ENCODE measurements at regions not wholly inside any gene's neighbourhood (a gene's known extent, or its start where the extent isn't known, plus 50 kb on each side); places are given as distances from the start of the nearest gene placed in this dataset.
"Not testable (repeated sequence)": the region's sequence is repeated elsewhere in the genome, so short reads cannot be mapped to it uniquely, and the experiment has no call there.

DNA sequence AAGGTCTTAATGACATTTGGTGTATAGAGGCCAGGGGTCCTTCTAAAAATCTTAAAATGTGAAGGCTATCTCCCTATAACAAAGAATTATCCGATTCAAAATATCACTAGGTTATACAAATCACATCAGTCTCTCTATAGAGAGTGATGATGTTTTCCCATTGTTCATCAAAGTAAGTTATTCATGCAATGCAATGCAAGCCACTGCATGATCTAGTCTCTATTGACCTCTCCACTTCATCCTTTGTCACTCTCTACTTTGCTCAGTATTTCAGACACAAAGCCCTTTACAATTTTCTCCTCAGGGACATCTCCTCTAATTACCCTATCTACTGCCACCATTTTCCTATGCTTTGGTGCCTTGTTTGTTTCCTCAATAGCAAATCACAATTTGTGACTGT lies 628.0 kb downstream of the HTR1B start:
- TF ChIP-seq, protein P1, sequence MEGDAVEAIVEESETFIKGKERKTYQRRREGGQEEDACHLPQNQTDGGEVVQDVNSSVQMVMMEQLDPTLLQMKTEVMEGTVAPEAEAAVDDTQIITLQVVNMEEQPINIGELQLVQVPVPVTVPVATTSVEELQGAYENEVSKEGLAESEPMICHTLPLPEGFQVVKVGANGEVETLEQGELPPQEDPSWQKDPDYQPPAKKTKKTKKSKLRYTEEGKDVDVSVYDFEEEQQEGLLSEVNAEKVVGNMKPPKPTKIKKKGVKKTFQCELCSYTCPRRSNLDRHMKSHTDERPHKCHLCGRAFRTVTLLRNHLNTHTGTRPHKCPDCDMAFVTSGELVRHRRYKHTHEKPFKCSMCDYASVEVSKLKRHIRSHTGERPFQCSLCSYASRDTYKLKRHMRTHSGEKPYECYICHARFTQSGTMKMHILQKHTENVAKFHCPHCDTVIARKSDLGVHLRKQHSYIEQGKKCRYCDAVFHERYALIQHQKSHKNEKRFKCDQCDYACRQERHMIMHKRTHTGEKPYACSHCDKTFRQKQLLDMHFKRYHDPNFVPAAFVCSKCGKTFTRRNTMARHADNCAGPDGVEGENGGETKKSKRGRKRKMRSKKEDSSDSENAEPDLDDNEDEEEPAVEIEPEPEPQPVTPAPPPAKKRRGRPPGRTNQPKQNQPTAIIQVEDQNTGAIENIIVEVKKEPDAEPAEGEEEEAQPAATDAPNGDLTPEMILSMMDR (IDR thresholded peaks at IDR 0.05; ENCODE audit: control extremely low read depth, extremely low read depth, low read depth, missing control alignments) = no peak
- CTCF ChIA-PET = no interaction called here
- POLR2A ChIA-PET = no interaction called here
- no peak for DNase-seq (ENCODE audit: extremely low spot score)

DNA sequence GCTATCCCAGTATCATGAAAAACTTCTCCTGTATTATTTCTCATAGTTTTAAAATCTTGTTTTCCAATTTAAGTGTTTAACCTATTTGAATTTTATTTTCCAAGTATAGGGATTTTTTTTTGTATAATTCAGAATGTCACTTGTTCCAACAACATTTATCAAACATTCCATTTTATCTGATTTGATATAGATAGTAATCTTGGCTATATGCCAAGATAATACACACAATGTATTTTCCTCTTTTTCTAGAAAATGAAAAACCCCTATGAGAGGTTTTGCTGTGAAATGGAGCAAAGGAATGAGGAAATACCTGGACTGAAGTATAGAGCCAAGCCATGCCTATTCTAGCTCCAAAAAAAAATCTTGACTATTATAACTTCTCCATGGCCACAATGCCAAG lies 628.9 kb downstream of the HTR1B start:
- TF ChIP-seq, protein P1 (IDR thresholded peaks at IDR 0.05; ENCODE audit: control extremely low read depth, extremely low read depth, low read depth, missing control alignments) = no peak
- ChIA-PET CTCF (no interaction called here), POLR2A (no interaction called here)
- no peak for DNase-seq (ENCODE audit: extremely low spot score)

DNA sequence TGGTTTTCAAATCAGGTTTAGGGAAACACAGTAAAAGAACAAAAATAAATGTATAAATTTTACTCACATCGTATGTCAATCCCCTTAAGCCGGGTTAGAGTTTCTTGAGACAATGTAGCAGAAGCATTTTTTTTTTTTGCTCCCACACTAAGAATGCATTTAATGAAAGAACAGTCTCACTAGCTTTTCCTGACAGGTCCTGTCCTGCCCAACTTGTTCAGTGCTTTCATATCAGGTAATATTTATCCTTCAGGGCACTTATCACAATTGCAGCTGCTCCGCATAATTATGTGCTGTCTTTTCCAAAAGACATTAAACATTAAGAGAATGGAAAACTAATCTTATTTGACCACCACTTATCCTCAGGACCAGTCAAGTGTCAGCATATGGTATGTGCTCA lies 632.0 kb downstream of the HTR1B start:
- TF ChIP-seq, protein P1 (IDR thresholded peaks at IDR 0.05; ENCODE audit: control extremely low read depth, extremely low read depth, low read depth, missing control alignments) = no peak
- DNase-seq (ENCODE audit: extremely low spot score) = no peak
- CTCF ChIA-PET = interaction anchor here (1.2 to 1.5 kb wide), 2 partner anchors 12 to 30 kb away, joined by 5 read pairs; no protein-coding TSS in a partner anchor
- POLR2A ChIA-PET = no interaction called here

DNA sequence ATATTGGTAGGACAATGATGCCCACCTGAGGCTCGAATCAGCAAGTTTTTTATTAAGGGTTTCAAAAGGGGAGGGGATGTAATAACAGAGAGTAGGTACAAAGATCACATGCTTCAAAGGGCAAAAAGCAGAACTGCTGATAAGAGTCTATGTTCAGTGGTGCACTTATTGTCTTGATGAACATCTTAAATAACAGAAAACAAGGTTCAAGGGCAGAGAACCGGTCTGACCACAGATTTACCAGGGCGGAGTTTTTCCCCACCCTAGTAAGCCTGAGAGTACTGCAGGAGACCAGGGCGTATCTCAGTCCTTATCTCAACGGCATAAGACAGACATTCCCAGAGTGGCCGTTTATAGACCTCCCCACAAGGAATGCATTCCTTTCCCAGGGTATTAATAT lies 639.7 kb downstream of the HTR1B start:
- CTCF ChIA-PET; DNase-seq (ENCODE audit: extremely low spot score); POLR2A ChIA-PET: not testable (repeated sequence)

DNA sequence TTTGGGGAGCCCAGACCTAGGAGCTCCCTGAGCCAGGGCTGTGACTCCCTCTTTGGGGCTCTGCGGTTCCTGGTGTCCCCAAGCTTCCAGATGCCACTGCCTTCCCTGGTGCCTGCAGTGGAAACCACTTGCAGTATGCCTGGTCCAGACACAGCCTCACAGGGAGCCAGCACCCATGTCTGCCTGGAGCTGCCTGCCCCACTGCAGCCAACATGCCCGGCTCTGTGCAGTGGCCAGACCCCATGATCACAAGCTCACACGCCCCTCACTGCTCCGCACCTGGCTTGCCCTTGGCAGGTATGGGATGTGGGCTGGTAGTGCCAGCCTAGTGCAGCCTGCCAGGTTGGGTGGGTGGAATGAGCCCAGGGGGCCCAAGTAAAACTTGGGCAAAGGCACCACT lies 644.8 kb downstream of the HTR1B start:
- CTCF ChIA-PET = interaction anchor here (1.2 kb wide), 1 partner anchor 39 kb away, joined by 3 read pairs; no protein-coding TSS in a partner anchor
- no peak for DNase-seq (ENCODE audit: extremely low spot score)
- TF ChIP-seq, protein P1 (IDR thresholded peaks at IDR 0.05; ENCODE audit: control extremely low read depth, extremely low read depth, low read depth, missing control alignments) = no peak
- POLR2A ChIA-PET = no interaction called here

DNA sequence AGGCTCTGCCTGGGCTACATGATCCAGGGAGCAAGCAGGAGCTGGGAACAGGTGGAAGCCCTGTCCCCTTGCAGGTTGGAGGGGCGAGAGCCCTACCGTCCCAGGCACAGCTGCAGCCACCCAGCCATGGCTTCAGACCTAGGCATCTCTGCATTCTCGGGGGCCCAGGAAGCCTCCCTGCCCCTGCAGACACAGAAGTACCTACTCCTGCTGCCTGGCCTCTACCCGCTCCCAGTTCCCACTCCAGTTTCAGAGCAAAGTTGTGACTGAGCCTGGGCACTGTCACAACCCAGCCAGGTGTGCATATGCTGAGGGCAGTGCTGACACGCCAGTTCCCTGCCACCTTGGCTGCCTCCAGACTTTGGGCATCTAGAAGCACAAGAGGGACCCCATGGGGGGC lies 645.9 kb downstream of the HTR1B start:
- DNase-seq (ENCODE audit: extremely low spot score) = no peak
- TF ChIP-seq, protein P1 (IDR thresholded peaks at IDR 0.05; ENCODE audit: control extremely low read depth, extremely low read depth, low read depth, missing control alignments) = no peak
- ChIA-PET CTCF (interaction anchor here (1.2 kb wide), 1 partner anchor 38 kb away, joined by 3 read pairs; no protein-coding TSS in a partner anchor), POLR2A (no interaction called here)

DNA sequence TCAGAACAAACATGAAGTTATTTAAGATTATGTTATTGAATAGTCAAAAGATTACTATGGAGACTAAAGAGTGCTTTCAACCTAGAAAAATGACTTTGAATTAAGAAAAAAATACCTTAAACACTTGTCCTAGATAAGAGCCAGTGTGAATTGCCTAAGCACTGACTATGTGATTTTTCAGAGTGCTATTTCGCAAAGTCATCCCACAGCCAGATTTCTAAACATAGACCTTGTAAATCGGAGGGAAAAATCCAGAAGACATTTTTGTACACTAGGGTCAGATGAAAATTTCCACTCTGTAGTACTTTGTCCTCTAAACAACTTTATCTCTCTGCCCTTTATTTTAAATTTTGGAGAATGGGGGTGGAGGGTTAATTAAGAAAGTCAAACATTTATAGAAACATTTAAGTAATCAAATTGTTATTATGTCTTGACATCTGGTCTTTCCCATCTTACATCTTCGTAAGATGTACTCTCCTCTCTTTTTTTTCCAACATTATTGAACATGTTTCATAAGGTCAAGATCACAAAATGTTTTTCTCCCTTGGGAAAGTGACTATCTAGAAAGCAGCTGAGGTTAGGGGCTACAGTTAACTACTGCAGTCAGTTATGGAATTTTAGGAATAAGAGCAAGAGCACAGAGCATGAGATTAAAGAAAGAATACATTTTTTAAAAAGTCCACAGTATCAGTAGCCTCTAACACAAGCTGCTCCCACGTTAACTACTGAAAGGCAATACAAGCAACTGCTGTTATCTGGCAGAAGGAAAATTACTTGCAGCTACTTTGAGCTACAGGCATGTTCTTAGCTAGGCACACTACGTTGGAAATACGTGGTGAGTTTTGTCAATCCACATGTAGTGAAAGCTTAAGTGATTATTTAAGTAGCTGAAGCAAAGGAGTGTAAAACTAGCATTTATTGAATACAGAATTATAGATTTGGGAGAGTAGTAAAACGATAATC lies 648.5 kb downstream of the HTR1B start:
- TF ChIP-seq, protein P1 (IDR thresholded peaks at IDR 0.05; ENCODE audit: control extremely low read depth, extremely low read depth, low read depth, missing control alignments) = no peak
- CTCF ChIA-PET = no interaction called here
- DNase-seq (ENCODE audit: extremely low spot score) = no peak
- POLR2A ChIA-PET = no interaction called here
